GM18907 (cell line): ENCODE measurements at regions not wholly inside any gene's neighbourhood (a gene's known extent, or its start where the extent isn't known, plus 50 kb on each side); places are given as distances from the start of the nearest gene placed in this dataset.
"Not testable (repeated sequence)": the region's sequence is repeated elsewhere in the genome, so short reads cannot be mapped to it uniquely, and the experiment has no call there.

Source experiments
- ATAC-seq: cut with Tn5 transposase; IDR thresholded peaks from one replicate; pipeline ENCODE4 v1.9.1; 2021; ENCODE audit warnings: mild to moderate bottlenecking, moderate library complexity; ENCODE audit not compliant: unreplicated experiment

DNA sequence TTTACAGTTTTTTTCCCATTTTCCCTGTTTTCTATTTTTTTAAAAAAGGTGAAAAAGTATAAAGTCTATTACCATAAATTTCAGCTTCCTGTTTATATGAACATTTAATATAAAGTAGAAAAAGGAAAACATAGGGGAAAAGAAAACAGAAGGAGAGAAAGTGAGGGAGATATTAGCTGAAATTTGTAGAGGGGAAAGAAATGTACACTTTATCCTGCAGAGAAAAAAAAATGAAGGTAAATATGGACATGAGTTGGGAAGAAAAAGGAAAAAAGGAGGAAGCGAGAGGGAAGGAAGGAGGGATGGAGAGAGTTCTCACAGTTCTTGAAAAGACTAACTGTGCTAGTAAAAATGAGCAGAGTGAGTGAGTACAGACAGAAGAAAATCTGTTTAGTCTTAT, 91.6 kb upstream of the BTG1 start:
- ATAC-seq = no peak

GRCh38 chr12:92235703-92236472, 90.2 kb upstream of the BTG1 start:
- no peak for ATAC-seq

- ATAC-seq = no peak
Observed at GRCh38 chr12:92234533-92234932, 88.9 kb upstream of the BTG1 start.

GRCh38 chr12:92233346-92234015, 87.8 kb upstream of the BTG1 start:
- no peak for ATAC-seq

DNA sequence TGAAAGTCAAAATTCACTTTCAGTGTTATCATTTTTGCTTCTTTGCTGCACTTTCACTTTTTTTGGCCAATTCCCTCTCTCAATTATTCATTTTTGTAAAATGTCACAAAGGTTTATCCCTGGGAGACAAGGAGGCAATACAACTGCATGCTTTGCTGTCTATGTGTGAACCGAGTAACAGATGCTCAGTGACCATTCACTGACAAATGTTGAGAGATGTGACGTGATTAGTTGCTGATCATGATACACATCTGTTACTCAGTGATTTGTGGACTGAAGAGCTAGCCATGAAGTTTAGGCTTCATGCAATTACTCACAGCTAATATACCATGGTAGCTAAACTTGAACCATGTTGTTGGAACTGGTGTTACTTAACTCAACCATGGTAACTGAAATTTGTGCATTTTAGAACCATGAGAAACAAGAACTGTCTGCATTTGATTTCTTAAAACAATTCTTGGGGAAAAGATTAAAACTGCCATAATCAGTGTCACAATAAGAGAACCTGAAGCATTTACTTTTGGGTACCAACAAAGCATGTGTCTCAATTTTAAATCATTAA, 86.8 kb upstream of the BTG1 start:
- ATAC-seq = not testable (repeated sequence)

GRCh38 chr12:92231945-92232344, 86.3 kb upstream of the BTG1 start:
- ATAC-seq = not testable (repeated sequence)

DNA sequence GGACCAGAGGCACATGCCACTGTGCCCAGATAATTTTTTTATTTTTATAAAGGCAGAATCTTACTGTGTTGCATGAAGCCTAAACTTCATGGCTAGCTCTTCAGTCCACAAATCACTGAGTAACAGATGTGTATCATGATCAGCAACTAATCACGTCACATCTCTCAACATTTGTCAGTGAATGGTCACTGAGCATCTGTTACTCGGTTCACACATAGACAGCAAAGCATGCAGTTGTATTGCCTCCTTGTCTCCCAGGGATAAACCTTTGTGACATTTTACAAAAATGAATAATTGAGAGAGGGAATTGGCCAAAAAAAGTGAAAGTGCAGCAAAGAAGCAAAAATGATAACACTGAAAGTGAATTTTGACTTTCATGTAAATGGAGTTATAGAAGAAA, 85.9 kb upstream of the BTG1 start:
- ATAC-seq = not testable (repeated sequence)

GRCh38 chr12:92229381-92229780, 83.7 kb upstream of the BTG1 start:
- no peak for ATAC-seq

DNA sequence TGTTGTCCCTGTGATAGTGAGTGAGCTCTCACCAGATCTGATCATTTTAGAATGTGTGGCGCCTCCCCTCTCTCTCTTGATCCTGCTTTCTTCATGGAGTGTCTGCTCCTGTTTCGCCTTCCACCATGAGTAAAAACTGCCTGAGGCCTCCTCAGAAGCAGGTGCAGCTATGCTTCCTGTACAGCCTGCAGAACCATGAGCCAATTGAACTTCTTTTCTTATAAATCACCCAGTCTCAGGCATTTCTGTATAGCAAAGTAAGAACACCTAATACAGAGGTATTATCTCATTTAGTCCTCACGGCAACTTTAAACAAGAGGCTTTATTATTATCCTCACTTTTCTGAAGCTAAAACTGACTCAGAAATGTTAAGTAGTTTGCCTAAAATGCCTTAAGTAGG, 81.3 kb upstream of the BTG1 start:
- ATAC-seq = no peak

DNA sequence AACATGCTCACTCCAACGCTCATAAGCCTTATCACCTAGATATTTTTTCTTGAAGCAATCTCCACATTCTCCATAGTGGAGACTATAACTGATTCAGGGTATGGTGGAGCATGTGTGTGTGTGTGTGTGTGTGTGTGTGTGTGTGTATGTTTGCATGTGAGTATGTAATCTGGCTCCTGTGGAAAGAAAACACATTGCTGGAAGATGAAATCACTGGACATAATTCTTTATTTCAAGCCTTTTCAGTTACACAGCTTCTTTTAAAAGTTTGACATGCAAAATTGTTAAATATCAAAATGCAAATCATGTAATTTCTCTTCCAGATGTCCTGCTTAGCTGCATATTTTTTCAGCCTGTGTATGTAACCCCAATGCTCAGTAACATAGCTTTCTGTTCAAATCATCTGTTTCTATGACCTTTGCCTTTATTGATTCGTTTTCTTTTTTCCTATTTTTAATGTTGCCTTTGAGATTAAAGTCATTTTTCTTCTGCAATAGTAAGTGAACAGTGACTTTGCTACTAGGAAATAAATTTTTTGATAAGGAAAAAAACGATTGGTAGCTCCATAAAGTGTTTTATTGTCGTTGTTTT, 80.5 kb upstream of the BTG1 start:
- ATAC-seq = no peak

- no peak for ATAC-seq
Observed at GRCh38 chr12:92224685-92225331, 79.2 kb upstream of the BTG1 start.

DNA sequence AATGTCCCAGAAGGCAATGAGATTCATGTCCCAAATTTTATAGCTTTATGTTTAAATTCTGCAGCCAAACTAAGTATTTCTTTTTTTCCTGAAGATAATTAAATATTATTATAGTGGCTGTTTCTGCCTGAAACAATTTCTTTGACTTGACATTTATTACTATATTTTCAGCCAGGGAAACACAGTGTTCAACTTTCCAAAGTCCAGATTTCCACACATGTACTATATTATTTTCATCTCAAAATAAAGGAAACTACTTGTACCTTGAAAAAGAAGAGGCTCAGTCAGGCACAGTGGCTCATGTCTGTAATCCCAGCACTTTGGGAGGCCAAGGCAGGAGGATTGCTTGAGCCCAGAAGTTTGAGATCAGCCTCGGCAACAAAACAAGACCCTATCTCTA, 77.8 kb upstream of the BTG1 start:
- ATAC-seq = no peak

DNA sequence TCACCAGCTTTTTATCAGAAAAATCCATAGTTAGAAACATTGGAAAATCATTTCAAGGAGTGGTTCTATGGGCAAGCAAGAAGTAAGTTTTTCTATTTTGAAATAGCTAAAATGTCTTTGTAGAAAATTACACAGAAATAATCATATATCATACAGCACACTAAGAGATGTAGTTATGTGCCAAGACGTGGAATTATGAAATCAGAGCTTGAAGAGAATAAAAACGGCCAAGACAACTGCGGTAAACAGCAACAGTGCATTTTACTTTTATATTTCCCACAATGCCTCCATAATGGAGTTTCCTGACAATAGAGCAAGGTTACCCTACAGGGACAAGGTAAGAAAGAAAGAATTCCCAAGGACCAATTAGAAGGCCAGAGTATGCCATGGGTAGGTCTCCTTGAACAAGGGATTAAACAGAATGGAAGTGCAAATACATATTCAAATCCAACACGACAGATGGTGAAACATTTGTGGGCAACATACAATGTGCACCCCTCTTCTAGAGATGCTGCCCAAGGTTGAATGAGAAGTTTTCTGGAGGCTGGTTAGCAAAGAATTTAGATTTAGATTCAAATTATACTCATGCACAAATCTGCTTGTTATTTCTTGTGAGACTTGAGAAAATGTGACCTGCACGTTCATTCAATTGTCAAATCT, 76.1 kb upstream of the BTG1 start:
- ATAC-seq = no peak

DNA sequence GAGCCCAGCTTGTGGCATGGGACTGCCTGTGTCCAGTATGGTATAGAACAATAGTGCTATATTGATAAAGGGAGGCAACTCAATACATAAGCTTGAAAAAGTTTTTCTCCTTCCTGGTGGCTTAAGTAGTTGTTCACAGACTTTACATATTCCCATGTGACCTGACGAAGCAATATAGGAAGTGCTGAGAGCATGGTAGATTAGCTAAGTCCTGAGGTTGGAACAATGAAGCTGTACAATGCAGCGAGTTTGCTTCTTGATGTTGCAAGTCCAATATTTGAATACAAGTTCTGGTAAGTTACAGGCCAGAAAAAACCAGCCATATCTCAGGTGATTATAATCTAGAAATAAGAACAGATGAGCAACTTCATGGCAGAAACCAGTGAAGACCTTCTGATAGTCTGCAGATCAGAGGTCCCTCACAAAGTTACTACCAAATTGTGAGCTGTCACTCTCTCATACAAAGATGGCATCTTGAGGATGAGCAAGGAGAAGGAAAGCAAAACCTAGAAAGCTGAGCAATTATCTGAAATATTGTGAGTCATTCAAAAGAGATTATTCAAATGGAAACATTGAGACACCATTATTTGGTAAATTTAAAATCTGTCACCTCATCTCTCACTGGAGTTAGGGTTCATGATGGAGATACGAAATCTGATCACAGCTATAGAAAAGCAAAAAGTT, 72.9 kb upstream of the BTG1 start:
- no peak for ATAC-seq

DNA sequence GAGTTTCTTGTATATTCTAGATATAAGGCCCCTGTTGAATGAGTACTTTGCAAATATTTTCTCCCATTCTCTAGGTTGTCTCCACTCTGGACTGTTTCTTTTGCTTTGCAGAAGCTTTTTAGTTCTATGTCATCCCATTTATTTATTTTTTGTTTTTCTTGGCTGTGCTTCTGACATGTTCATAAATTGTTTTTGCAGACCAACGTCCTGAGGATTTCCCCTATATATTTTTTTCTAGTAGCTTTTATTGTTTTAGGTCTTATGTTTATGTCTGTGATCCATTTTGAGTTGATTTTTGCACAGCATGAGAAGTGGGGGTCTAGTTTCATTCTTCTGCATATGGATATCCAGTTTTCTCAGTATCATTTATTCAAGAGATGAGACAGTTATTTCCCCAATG, 70.4 kb upstream of the BTG1 start:
- no peak for ATAC-seq

DNA sequence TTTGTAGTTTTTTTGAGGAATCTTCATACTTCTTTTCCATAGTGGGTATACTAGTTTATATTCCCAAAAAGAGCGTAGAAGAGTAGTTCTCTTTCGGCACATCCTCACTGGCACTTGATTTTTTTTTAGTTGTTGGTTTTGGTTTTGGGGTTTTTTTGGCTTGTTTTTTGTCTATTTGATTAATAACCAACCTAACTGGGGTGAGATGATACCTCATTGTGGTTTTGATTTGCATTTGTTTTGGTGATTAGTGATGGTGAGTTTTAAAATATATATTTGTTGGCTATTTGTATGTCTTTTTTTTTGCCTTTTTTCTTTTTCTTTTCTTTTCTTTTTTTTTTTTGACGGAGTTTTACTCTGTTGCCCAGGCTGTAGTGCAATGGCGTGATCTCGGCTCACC, 69.7 kb upstream of the BTG1 start:
- ATAC-seq = no peak

GRCh38 chr12:92213166-92213565, 67.5 kb upstream of the BTG1 start:
- ATAC-seq = no peak

- no peak for ATAC-seq
Observed at GRCh38 chr12:92210071-92210470, 64.4 kb upstream of the BTG1 start.

DNA sequence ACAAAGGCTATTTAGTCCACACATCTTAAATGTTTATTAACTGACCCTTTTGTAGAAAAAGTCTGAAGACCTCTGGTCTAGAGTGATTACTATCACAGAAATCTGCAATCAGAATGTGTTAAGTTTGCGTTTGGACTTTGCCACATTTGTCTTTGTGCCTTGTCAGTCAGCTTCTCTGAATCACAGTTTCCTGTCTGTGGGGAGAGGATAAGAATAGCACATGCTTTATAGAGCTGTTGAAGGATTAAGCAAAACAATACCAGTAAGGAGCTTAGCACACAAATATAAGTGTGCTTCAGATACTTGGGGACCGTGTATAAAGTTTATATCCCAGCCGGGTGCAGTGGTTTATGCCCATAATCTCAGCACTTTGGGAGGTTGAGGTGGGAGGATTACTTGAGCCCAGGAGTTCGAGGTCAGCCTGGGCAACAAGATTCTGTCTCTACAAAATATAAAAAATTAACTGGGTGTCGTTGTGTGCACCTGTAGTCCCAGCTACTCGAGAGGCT, 63.0 kb upstream of the BTG1 start:
- ATAC-seq = peak; percentile 76

DNA sequence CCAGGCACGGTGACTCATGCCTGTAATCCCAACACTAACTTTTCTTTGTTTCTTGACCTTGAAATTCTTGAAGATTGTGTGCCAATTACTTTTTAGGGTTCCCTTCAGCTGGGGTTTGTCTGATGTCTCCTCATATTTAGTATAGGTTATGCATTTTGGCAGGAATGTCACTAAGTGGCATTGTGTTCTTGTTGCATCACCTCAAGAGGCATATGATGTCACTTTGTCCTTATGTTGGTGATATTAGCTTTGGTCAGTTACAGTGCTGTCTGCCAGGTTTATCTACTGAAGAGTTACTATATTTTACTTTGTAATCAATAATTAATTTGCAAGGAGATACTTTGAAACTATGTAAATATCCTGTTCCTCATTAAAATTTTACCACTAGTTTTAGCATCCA, 61.0 kb upstream of the BTG1 start:
- ATAC-seq = no peak
